ENCODE measurements at regions not wholly inside any gene's neighbourhood (a gene's known extent, or its start where the extent isn't known, plus 50 kb on each side); places are given as distances from the start of the nearest gene placed in this dataset.
A peak's percentile ranks its signal among the peaks of the same experiment; 100 is the strongest.
"Not testable (repeated sequence)": the region's sequence is repeated elsewhere in the genome, so short reads cannot be mapped to it uniquely, and the experiment has no call there.

GRCh38 chr5:120147911-120148310 is 316.2 kb upstream of the PRR16 start:
- not testable (repeated sequence) for DNase-seq (ENCODE audit: low read depth in 2 of 2)

DNA sequence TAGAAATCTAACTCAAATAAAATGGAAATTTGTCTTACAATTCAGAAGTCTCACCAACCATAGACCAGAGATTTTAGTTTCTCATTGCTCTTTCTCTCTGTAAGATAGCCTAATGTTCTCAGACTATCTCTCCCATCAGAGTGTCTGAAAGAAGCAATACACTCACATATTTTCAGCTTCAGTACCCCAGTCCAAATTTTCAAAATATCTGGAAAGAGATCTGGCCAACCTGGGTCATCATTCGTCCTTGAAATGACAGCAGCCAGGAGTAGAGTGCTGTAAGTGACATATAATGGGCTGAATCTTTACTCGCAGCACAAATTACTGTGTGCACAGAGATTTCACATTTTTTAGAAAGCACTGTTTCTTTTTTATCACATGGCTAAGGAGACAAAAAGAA is 313.3 kb upstream of the PRR16 start:
- no peak for DNase-seq (ENCODE audit: low read depth in 2 of 2)

DNA sequence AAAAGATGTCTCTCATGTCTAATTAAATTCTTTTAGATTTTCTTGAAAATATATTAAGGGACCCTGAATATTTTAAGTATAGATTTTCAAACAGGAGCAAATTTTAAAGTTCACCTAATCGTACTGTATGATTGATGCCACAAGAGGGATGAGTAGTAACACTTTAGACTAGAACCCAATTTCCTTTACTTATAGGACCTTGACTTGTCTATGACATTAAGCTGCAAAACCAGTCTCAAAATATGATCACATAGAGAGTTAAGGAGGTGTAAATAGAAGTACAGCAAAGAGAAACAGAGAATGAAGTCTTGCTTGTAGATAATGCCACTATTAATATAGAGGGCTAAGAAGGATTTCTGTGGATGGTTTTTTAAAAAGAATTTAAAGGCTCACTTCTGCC is 312.9 kb upstream of the PRR16 start:
- no peak for DNase-seq (ENCODE audit: low read depth in 2 of 2)

GRCh38 chr5:120151825-120152224 is 312.3 kb upstream of the PRR16 start:
- DNase-seq (ENCODE audit: low read depth in 2 of 2), result peak; percentile 3 to 17

- peak; percentile 83 to 95 for DNase-seq (ENCODE audit: low read depth in 2 of 2)
These were observed 311.6 kb upstream of the PRR16 start for GRCh38 chr5:120152472-120152871.

GRCh38 chr5:120152931-120153330 is 311.2 kb upstream of the PRR16 start:
- DNase-seq (ENCODE audit: low read depth in 2 of 2), result no peak

DNA sequence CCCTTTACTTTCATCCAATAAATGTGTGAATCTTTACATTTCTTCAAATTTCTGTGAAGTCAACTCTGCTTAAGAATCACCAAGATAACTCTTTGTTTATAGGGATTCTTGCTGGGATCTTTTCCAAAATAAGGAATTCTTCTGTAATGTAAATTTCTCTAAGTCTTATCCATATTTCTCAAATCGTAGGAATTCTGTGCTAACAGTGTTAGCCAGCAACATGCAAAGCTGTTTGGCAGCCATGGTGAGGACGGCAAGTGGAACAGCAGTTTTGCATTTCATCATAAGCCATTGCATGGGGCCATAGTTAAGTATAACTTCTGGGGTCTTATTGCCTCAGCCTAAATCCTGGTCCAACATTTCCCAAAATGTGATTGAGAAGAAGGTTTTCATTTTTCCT is 310.5 kb upstream of the PRR16 start:
- no peak for DNase-seq (ENCODE audit: low read depth in 2 of 2)

- peak in 1 of 2 donors; percentile 3 for DNase-seq (ENCODE audit: low read depth in 2 of 2)
These were observed 308.2 kb upstream of the PRR16 start for GRCh38 chr5:120155873-120156272.

GRCh38 chr5:120158211-120158610 is 305.9 kb upstream of the PRR16 start:
- DNase-seq (ENCODE audit: low read depth in 2 of 2), result no peak

DNA sequence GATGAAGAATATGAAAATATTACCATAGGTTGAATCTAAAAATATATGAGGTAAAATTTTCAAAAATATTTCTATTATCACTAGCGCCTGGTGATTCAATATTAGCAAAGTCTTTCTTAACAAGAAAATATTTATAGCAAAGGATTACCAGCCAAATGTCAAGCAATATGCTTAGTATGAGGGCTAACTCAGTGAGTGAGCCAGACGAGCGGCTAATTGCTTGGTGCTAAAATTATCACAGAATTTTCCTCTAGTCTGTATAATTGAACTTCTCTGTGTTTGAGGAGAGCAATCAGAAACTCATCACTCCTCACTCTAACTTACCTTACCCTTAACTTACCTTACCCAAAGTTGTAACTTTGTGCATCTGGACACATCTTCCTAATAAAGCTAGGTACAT is 304.9 kb upstream of the PRR16 start:
- DNase-seq (ENCODE audit: low read depth in 2 of 2), result no peak

DNA sequence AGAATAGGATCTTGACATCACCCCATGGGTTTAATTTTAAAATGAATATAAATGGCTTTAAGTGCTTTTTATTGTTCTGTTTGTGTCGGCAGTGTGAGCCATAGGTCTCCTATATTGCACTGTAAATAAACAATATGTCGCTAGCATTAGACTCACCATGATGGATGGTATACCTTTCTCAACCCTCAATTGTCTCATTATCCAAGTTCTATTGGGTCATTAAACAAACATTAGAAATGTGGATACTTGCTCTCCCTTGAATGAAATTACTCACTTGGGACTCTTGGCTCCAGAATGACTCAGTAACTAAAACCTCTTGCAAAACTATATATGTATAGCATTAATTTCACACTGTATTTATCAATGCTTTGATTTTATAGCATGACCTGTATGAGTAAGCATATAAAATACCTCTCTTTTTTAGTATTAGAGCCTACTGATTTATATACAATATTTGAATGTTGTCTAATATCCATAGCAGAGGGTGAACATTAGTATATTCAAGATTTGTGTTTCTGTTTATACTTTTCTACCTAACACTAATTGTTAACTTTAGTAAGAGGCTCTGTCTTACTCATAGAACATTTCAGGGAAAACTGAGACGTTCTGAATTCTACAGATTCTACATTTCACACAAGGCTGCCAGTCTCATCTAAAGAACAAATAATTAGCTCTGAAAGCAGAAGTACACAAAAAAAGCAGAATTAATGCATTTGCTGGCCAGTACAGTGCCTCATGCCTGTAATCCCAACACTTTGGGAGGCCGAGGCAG is 303.8 kb upstream of the PRR16 start:
- peak in 1 of 2 donors; percentile 38 for DNase-seq (ENCODE audit: low read depth in 2 of 2)

GRCh38 chr5:120162321-120162720 is 301.8 kb upstream of the PRR16 start:
- DNase-seq (ENCODE audit: low read depth in 2 of 2), result no peak

GRCh38 chr5:120164037-120164436 is 300.1 kb upstream of the PRR16 start:
- DNase-seq (ENCODE audit: low read depth in 2 of 2), result no peak

DNA sequence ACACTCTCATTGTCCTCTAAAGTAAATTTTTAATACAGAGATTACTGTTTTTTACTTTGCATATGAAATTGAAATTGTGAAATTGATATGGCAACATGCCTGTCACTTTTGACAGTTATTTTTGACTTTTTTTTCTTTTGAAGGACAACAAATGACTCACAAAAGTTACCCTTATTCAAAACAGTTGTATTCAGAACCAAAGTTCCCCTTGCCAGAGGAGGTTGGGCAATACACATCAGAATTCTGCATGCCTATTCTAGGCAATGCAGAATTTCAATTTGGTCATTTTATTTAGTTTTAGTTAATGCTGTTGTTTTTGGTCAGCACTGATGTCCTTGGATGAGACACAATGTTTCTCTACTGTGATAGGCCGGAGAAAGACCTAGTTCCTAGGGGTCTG is 299.1 kb upstream of the PRR16 start:
- DNase-seq (ENCODE audit: low read depth in 2 of 2), result no peak

GRCh38 chr5:120173125-120173524 is 291.0 kb upstream of the PRR16 start:
- no peak for DNase-seq (ENCODE audit: low read depth in 2 of 2)

- no peak for DNase-seq (ENCODE audit: low read depth in 2 of 2)
These were observed 290.0 kb upstream of the PRR16 start for GRCh38 chr5:120174089-120174488.

GRCh38 chr5:120181238-120181637 is 282.9 kb upstream of the PRR16 start:
- DNase-seq (ENCODE audit: low read depth in 2 of 2), result not testable (repeated sequence)

- not testable (repeated sequence) for DNase-seq (ENCODE audit: low read depth in 2 of 2)
These were observed 269.4 kb upstream of the PRR16 start for GRCh38 chr5:120194650-120195049.

GRCh38 chr5:120199559-120199958 is 264.5 kb upstream of the PRR16 start:
- DNase-seq (ENCODE audit: low read depth in 2 of 2), result no peak

- DNase-seq (ENCODE audit: low read depth in 2 of 2), result no peak
These were observed 257.0 kb upstream of the PRR16 start for GRCh38 chr5:120207129-120207528.

GRCh38 chr5:120217001-120217400 is 247.1 kb upstream of the PRR16 start:
- no peak for DNase-seq (ENCODE audit: low read depth in 2 of 2)

DNA sequence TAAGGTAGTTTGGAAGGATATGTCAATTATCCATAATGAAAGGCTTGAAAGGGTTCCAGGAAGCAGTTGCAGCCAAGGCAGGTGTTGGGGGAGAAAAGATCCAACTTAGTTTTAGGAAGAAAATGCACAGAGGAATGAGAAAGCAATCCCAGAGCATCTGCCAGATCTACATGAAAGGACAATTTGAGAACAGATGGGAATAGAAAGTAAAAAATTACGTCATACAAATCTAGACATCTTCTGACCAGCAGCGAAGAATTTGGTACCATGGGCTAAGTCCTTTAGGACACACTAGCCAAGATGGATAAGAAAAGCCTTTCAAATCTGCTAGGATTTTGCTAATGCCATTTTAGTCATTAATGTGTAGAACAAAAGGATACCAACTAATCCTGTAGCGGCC is 244.1 kb upstream of the PRR16 start:
- no peak for DNase-seq (ENCODE audit: low read depth in 2 of 2)

GRCh38 chr5:120225524-120225923 is 238.6 kb upstream of the PRR16 start:
- no peak for DNase-seq (ENCODE audit: low read depth in 2 of 2)
